ENCODE measurements at regions not wholly inside any gene's neighbourhood (a gene's known extent, or its start where the extent isn't known, plus 50 kb on each side); places are given as distances from the start of the nearest gene placed in this dataset.

- CTCF ChIA-PET: no interaction called here
- Mint-ChIP-seq H3K9me3 (ENCODE audit: insufficient read depth) (no peaks in the 10 kb centered on the region), H3K27ac (no peak overlapping the region), H3K4me1 (no peaks in the 10 kb centered on the region), H3K27me3 (no peaks in the 10 kb centered on the region), H3K4me3 (no peak overlapping the region)
- Histone ChIP-seq H3K4me3 (ENCODE audit: control extremely low read depth in 1 of 5, extremely low read depth in 1 of 5, insufficient read depth in 1 of 5, low read depth in 2 of 5, low read length in 4 of 5) (no peak overlapping the region), H3K27me3 (replicated peaks in 1 of 4; ENCODE audit: control extremely low read depth in 1 of 4, control insufficient read depth in 3 of 4, insufficient read depth in 4 of 4, low read length in 3 of 4) (no peaks in the 10 kb centered on the region), H3K4me1 (ENCODE audit: control insufficient read depth in 2 of 2, insufficient read depth in 2 of 2, low read length in 2 of 2) (no peaks in the 10 kb centered on the region), H3K9me3 (ENCODE audit: control extremely low read depth in 1 of 3, control insufficient read depth in 2 of 3, insufficient read depth in 1 of 3, low read length in 2 of 3) (peaks cover 0 to 7% (median 0%) of the 10 kb centered on the region in 3 donors), H2AFZ (ENCODE audit: insufficient read depth, low read depth, low read length, poor library complexity, severe bottlenecking) (no peak overlapping the region), H3K27ac (ENCODE audit: low read length in 2 of 2) (no peak overlapping the region), H3K9ac (ENCODE audit: low read length) (no peak overlapping the region), H3K4me2 (replicated peaks; ENCODE audit: low read depth, low read length, poor library complexity, severe bottlenecking) (no peak overlapping the region), H3K79me2 (ENCODE audit: control insufficient read depth, insufficient read depth, low read length) (no peaks in the 10 kb centered on the region), H4K20me1 (ENCODE audit: control insufficient read depth, insufficient read depth, low read length, poor library complexity, severe bottlenecking) (no peaks in the 10 kb centered on the region), H3K36me3 (replicated peaks in 1 of 2; ENCODE audit: control extremely low read depth in 1 of 2, control insufficient read depth in 1 of 2, extremely low read depth in 1 of 2, insufficient read depth in 2 of 2, low read length in 1 of 2) (no peaks in the 10 kb centered on the region)
- no peak for TF ChIP-seq EZH2 (IDR thresholded peaks at IDR 0.05; ENCODE audit: borderline replicate concordance, insufficient read depth, low read depth, low read length, poor library complexity, severe bottlenecking)
- POLR2A ChIA-PET: no interaction called here
- ATAC-seq (ENCODE audit: low read depth): no peak
- WGBS (ENCODE audit: insufficient coverage): 96% methylated on average over 15 of the region's 16 CpGs
- intact Hi-C loops (cut with micrococcal nuclease): no loop called here
- DNase-seq: no peak
Observed at GRCh38 chr3:166257715-166258114, 420.5 kb upstream of the BCHE start.

DNA sequence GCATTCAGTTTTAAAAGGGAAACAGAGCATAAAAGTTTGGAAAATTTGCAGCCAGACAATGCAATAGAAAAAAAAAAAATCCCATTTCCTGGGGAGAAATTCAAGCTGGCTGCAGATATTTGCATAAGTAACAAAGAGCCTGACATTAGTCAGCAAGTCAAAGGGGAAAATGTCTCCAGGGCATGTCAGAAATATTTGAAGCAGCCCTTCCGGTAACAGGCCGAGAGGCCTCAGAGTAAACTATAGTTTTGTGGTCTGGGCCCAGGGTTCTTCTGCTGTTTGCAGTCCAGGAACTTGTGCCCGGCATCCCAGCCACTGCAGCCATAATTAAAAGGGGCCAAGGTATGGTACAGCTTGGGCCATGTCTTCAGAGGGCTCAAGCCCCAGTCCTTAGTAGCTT, 411.6 kb upstream of the BCHE start:
- intact Hi-C loops (cut with micrococcal nuclease): no loop called here
- H3K4me1 Mint-ChIP-seq: no peaks in the 10 kb centered on the region
- ATAC-seq (ENCODE audit: low read depth) (no peak), DNase-seq (no peak)
- H3K4me1 ChIP-seq (ENCODE audit: control insufficient read depth in 2 of 2, insufficient read depth in 2 of 2, low read length in 2 of 2): no peaks in the 10 kb centered on the region
- H3K27me3 Mint-ChIP-seq: no peaks in the 10 kb centered on the region
- TF ChIP-seq EZH2 (IDR thresholded peaks at IDR 0.05; ENCODE audit: borderline replicate concordance, insufficient read depth, low read depth, low read length, poor library complexity, severe bottlenecking) (no peak), CTCF (IDR thresholded peaks at IDR 0.05) (no peak)
- no peaks in the 10 kb centered on the region for H3K79me2 ChIP-seq (ENCODE audit: control insufficient read depth, insufficient read depth, low read length)
- H3K27ac ChIP-seq (ENCODE audit: low read length in 2 of 2): no peak overlapping the region
- WGBS (ENCODE audit: insufficient coverage): 88% methylated on average over 3 of the region's 3 CpGs
- no peaks in the 10 kb centered on the region for H3K27me3 ChIP-seq (replicated peaks in 1 of 4; ENCODE audit: control extremely low read depth in 1 of 4, control insufficient read depth in 3 of 4, insufficient read depth in 4 of 4, low read length in 3 of 4)
- CTCF ChIA-PET: no interaction called here
- POLR2A ChIA-PET: no interaction called here
- no peak overlapping the region for H3K4me3 ChIP-seq (ENCODE audit: control extremely low read depth in 1 of 5, extremely low read depth in 1 of 5, insufficient read depth in 1 of 5, low read depth in 2 of 5, low read length in 4 of 5)
- H3K9me3 Mint-ChIP-seq (ENCODE audit: insufficient read depth): no peaks in the 10 kb centered on the region
- no peak overlapping the region for H3K4me2 ChIP-seq (replicated peaks; ENCODE audit: low read depth, low read length, poor library complexity, severe bottlenecking)
- no peaks in the 10 kb centered on the region for H4K20me1 ChIP-seq (ENCODE audit: control insufficient read depth, insufficient read depth, low read length, poor library complexity, severe bottlenecking)
- H3K27ac Mint-ChIP-seq: no peak overlapping the region
- H2AFZ ChIP-seq (ENCODE audit: insufficient read depth, low read depth, low read length, poor library complexity, severe bottlenecking): no peak overlapping the region
- H3K4me3 Mint-ChIP-seq: no peak overlapping the region
- peaks cover 0 to 6% (median 0%) of the 10 kb centered on the region in 3 donors for H3K9me3 ChIP-seq (ENCODE audit: control extremely low read depth in 1 of 3, control insufficient read depth in 2 of 3, insufficient read depth in 1 of 3, low read length in 2 of 3)
- no peaks in the 10 kb centered on the region for H3K36me3 ChIP-seq (replicated peaks in 1 of 2; ENCODE audit: control extremely low read depth in 1 of 2, control insufficient read depth in 1 of 2, extremely low read depth in 1 of 2, insufficient read depth in 2 of 2, low read length in 1 of 2)
- H3K9ac ChIP-seq (ENCODE audit: low read length): no peak overlapping the region
